GM12891 (cell line): ENCODE measurements at regions not wholly inside any gene's neighbourhood (a gene's known extent, or its start where the extent isn't known, plus 50 kb on each side); places are given as distances from the start of the nearest gene placed in this dataset.

Source experiments
- POLR2A ChIP-seq: IDR thresholded peaks from 2 replicates; pipeline ENCODE4 v1.6.1; 2011; ENCODE audit warnings: low read depth, low read length, control low read depth
- POLR2AphosphoS5 ChIP-seq: IDR thresholded peaks from 2 replicates; pipeline ENCODE4 v1.6.1; 2011; ENCODE audit warnings: low read depth, low read length, control low read depth
- POU2F2 ChIP-seq: IDR thresholded peaks from 2 replicates; pipeline ENCODE4 v1.6.1; 2011; ENCODE audit warnings: low read depth, mild to moderate bottlenecking, control low read depth, low read length, moderate library complexity
- TAF1 ChIP-seq: IDR thresholded peaks from 2 replicates; pipeline ENCODE4 v1.6.1; 2011; ENCODE audit warnings: low read depth, low read length, control low read depth

GRCh38 chr13:65504213-65504612 is 1725.9 kb downstream of the PCDH9 start:
- TF ChIP-seq POLR2AphosphoS5 = no peak
- no peak for TF ChIP-seq POLR2A
- TF ChIP-seq POU2F2 = no peak
- no peak for TF ChIP-seq TAF1
